ENCODE measurements at regions not wholly inside any gene's neighbourhood (a gene's known extent, or its start where the extent isn't known, plus 50 kb on each side); places are given as distances from the start of the nearest gene placed in this dataset.

DNA sequence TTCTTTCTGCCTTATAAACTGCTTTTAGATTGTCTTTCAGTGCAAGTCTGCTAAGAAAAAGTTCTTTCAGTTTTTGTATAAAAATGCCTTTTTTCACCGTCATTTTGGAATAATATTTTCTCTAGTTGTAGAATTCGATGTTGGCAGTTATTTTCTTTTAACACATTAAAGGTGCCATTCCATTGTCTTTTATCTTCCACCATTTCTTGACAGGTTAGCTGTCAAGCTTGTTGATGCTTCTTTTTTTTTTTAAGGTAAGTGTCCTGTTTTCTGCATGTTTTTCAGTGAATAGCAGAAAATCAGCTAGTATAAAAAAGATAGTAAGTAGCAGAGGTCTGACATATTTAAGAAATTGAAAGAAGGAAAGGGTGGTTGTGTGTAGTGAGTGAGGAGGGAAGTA lies 118.5 kb upstream of the NPFFR2 start:
- no peak for DNase-seq
- Mint-ChIP-seq H3K27me3 (ENCODE audit: unreplicated experiment) (no peaks in the 10 kb centered on the region), H3K9me3 (ENCODE audit: unreplicated experiment) (no peaks in the 10 kb centered on the region), H3K36me3 (ENCODE audit: unreplicated experiment) (no peaks in the 10 kb centered on the region), H3K4me1 (ENCODE audit: low read depth, unreplicated experiment) (no peaks in the 10 kb centered on the region), H3K27ac (ENCODE audit: unreplicated experiment) (no peak overlapping the region), H3K4me3 (ENCODE audit: unreplicated experiment) (no peak overlapping the region)
- TF ChIP-seq, protein P1, sequence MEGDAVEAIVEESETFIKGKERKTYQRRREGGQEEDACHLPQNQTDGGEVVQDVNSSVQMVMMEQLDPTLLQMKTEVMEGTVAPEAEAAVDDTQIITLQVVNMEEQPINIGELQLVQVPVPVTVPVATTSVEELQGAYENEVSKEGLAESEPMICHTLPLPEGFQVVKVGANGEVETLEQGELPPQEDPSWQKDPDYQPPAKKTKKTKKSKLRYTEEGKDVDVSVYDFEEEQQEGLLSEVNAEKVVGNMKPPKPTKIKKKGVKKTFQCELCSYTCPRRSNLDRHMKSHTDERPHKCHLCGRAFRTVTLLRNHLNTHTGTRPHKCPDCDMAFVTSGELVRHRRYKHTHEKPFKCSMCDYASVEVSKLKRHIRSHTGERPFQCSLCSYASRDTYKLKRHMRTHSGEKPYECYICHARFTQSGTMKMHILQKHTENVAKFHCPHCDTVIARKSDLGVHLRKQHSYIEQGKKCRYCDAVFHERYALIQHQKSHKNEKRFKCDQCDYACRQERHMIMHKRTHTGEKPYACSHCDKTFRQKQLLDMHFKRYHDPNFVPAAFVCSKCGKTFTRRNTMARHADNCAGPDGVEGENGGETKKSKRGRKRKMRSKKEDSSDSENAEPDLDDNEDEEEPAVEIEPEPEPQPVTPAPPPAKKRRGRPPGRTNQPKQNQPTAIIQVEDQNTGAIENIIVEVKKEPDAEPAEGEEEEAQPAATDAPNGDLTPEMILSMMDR (IDR thresholded peaks at IDR 0.05; ENCODE audit: partially characterized antibody, unreplicated experiment) = no peak

DNA sequence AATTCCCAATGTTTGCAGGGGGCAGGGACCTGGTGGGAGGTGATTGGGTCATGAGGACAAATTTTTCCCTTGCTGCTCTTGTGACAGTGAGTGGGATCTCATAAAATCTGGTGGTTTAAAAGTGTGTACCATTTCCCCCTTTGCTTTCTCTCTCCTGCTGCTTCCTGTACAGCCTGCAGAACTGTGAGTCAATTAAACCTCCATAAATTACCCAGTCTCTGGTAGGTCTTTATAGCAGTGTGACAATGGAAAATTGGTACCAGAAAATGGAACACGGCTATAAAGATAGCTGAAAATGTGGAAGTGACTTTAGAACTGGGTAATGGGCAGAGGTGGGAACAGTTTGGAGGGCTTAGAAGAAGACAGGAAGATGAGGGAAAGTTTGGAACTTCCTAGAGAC lies 108.7 kb upstream of the NPFFR2 start:
- TF ChIP-seq, protein P1 (IDR thresholded peaks at IDR 0.05; ENCODE audit: partially characterized antibody, unreplicated experiment) = no peak
- Mint-ChIP-seq H3K27ac (ENCODE audit: unreplicated experiment) (no peak overlapping the region), H3K27me3 (ENCODE audit: unreplicated experiment) (peaks cover 2% of the 10 kb centered on the region), H3K36me3 (ENCODE audit: unreplicated experiment) (no peaks in the 10 kb centered on the region), H3K9me3 (ENCODE audit: unreplicated experiment) (no peaks in the 10 kb centered on the region), H3K4me1 (ENCODE audit: low read depth, unreplicated experiment) (no peaks in the 10 kb centered on the region), H3K4me3 (ENCODE audit: unreplicated experiment) (no peak overlapping the region)
- no peak for DNase-seq

DNA sequence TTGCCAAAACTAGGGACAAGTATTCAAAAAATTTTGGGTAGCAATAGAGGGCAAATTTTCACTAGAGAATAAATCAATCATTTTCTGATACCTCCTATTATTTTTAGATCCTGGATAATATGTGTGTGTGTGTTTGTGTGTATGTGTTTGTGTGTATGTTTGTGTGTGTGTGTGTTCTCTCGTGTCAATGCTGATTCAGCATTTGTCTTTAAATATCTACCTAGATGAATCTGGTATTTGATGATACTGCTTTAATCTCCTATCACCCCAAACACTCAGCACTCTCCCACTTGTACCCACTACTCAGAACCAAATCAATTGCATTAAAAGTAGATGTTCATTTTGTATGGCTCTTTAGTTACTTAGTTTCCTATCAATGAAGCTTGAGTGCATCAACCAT lies 101.3 kb upstream of the NPFFR2 start:
- Mint-ChIP-seq H3K4me3 (ENCODE audit: unreplicated experiment) (no peak overlapping the region), H3K36me3 (ENCODE audit: unreplicated experiment) (no peaks in the 10 kb centered on the region), H3K27ac (ENCODE audit: unreplicated experiment) (no peak overlapping the region), H3K9me3 (ENCODE audit: unreplicated experiment) (no peaks in the 10 kb centered on the region), H3K27me3 (ENCODE audit: unreplicated experiment) (no peaks in the 10 kb centered on the region), H3K4me1 (ENCODE audit: low read depth, unreplicated experiment) (no peaks in the 10 kb centered on the region)
- DNase-seq = no peak
- TF ChIP-seq, protein P1 (IDR thresholded peaks at IDR 0.05; ENCODE audit: partially characterized antibody, unreplicated experiment) = no peak

DNA sequence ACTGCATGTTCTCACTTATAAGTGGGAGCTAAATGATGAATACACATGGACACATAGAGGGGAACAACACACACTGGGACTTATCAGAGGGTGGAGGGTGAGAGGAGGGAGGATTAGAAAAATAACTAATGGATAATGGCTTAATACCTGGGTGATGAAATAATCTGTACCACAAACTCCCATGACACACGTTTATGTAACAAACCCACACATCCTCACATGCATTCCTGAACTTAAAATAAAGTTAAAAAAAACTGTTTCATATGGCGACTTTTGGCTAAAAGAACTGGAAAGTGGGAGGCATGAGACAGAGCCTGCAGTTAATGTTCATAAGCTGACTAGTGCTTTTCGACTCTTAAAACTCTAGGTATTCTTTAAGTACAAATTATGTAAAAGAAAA lies 98.9 kb upstream of the NPFFR2 start:
- Mint-ChIP-seq H3K27ac (ENCODE audit: unreplicated experiment) (no peak overlapping the region), H3K27me3 (ENCODE audit: unreplicated experiment) (no peaks in the 10 kb centered on the region), H3K36me3 (ENCODE audit: unreplicated experiment) (no peaks in the 10 kb centered on the region), H3K9me3 (ENCODE audit: unreplicated experiment) (no peaks in the 10 kb centered on the region), H3K4me3 (ENCODE audit: unreplicated experiment) (no peak overlapping the region), H3K4me1 (ENCODE audit: low read depth, unreplicated experiment) (no peaks in the 10 kb centered on the region)
- TF ChIP-seq, protein P1 (IDR thresholded peaks at IDR 0.05; ENCODE audit: partially characterized antibody, unreplicated experiment) = no peak
- DNase-seq = no peak

DNA sequence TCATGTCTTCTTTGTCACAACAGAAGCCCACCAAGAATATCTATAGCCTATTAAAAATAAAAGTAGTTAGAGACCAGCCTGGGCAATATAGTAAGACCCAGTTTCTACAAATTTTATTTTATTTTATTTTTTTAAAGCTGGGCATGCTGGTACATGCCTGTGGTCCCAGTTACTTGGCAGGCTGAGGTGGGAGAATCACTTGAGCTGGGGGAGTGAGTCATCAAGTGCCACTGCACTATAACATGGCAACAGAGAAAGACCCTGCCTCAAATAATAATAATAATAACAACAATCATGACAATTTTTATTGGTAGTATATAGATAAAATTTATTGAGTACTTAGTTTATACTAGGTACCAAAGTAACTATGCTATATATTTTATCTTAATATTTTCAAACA lies 93.0 kb upstream of the NPFFR2 start:
- H3K4me3 Mint-ChIP-seq (ENCODE audit: unreplicated experiment) = no peak overlapping the region
- no peaks in the 10 kb centered on the region for H3K36me3 Mint-ChIP-seq (ENCODE audit: unreplicated experiment)
- no peaks in the 10 kb centered on the region for H3K9me3 Mint-ChIP-seq (ENCODE audit: unreplicated experiment)
- TF ChIP-seq, protein P1 (IDR thresholded peaks at IDR 0.05; ENCODE audit: partially characterized antibody, unreplicated experiment) = no peak
- DNase-seq = no peak
- H3K27ac Mint-ChIP-seq (ENCODE audit: unreplicated experiment) = no peak overlapping the region
- no peaks in the 10 kb centered on the region for H3K4me1 Mint-ChIP-seq (ENCODE audit: low read depth, unreplicated experiment)
- H3K27me3 Mint-ChIP-seq (ENCODE audit: unreplicated experiment) = no peaks in the 10 kb centered on the region
